ENCODE measurements at regions not wholly inside any gene's neighbourhood (a gene's known extent, or its start where the extent isn't known, plus 50 kb on each side); places are given as distances from the start of the nearest gene placed in this dataset.

GRCh38 chr20:60561052-60561451 lies 602.8 kb downstream of the CDH26 start:
- no peak overlapping the region for H3K9ac ChIP-seq (ENCODE audit: low read length in 5 of 5)
- H3K27ac ChIP-seq (ENCODE audit: low read depth, low read length): no peak overlapping the region
- no peaks in the 10 kb centered on the region for H3K4me1 ChIP-seq (ENCODE audit: control insufficient read depth in 5 of 5, insufficient read depth in 5 of 5, low read length in 5 of 5)
- peaks cover 0 to 10% (median 8%) of the 10 kb centered on the region in 5 donors for H3K27me3 ChIP-seq (ENCODE audit: control insufficient read depth in 5 of 5, insufficient read depth in 4 of 5, low read length in 5 of 5)
- no peaks in the 10 kb centered on the region for H3K9me3 ChIP-seq (ENCODE audit: control insufficient read depth in 5 of 5, low read length in 5 of 5)
- no peaks in the 10 kb centered on the region for H3K36me3 ChIP-seq (ENCODE audit: control insufficient read depth in 5 of 5, insufficient read depth in 5 of 5, low read length in 5 of 5)
- no peak overlapping the region for H3K4me3 ChIP-seq (ENCODE audit: low read depth in 1 of 5, low read length in 5 of 5)

GRCh38 chr20:60565083-60565482 lies 606.9 kb downstream of the CDH26 start:
- Histone ChIP-seq H3K4me1 (ENCODE audit: control insufficient read depth in 5 of 5, insufficient read depth in 5 of 5, low read length in 5 of 5) (no peaks in the 10 kb centered on the region), H3K4me3 (ENCODE audit: low read depth in 1 of 5, low read length in 5 of 5) (no peak overlapping the region), H3K27ac (ENCODE audit: low read depth, low read length) (no peak overlapping the region), H3K9ac (ENCODE audit: low read length in 5 of 5) (no peak overlapping the region), H3K36me3 (ENCODE audit: control insufficient read depth in 5 of 5, insufficient read depth in 5 of 5, low read length in 5 of 5) (no peaks in the 10 kb centered on the region), H3K27me3 (ENCODE audit: control insufficient read depth in 5 of 5, insufficient read depth in 4 of 5, low read length in 5 of 5) (peaks cover 0 to 7% (median 4%) of the 10 kb centered on the region in 5 donors), H3K9me3 (ENCODE audit: control insufficient read depth in 5 of 5, low read length in 5 of 5) (no peaks in the 10 kb centered on the region)

- Histone ChIP-seq H3K27ac (ENCODE audit: low read depth, low read length) (no peak overlapping the region), H3K36me3 (ENCODE audit: control insufficient read depth in 5 of 5, insufficient read depth in 5 of 5, low read length in 5 of 5) (no peaks in the 10 kb centered on the region), H3K9ac (ENCODE audit: low read length in 5 of 5) (no peak overlapping the region), H3K4me3 (ENCODE audit: low read depth in 1 of 5, low read length in 5 of 5) (no peak overlapping the region), H3K4me1 (ENCODE audit: control insufficient read depth in 5 of 5, insufficient read depth in 5 of 5, low read length in 5 of 5) (no peaks in the 10 kb centered on the region), H3K27me3 (ENCODE audit: control insufficient read depth in 5 of 5, insufficient read depth in 4 of 5, low read length in 5 of 5) (peaks cover 0 to 6% (median 4%) of the 10 kb centered on the region in 5 donors), H3K9me3 (ENCODE audit: control insufficient read depth in 5 of 5, low read length in 5 of 5) (no peaks in the 10 kb centered on the region)
These were observed 607.3 kb downstream of the CDH26 start for GRCh38 chr20:60565551-60565950.

GRCh38 chr20:60569116-60569515 lies 610.9 kb downstream of the CDH26 start:
- Histone ChIP-seq H3K4me3 (ENCODE audit: low read depth in 1 of 5, low read length in 5 of 5) (no peak overlapping the region), H3K27me3 (ENCODE audit: control insufficient read depth in 5 of 5, insufficient read depth in 4 of 5, low read length in 5 of 5) (peaks cover 0 to 4% (median 3%) of the 10 kb centered on the region in 5 donors), H3K9ac (ENCODE audit: low read length in 5 of 5) (no peak overlapping the region), H3K27ac (ENCODE audit: low read depth, low read length) (no peak overlapping the region), H3K9me3 (ENCODE audit: control insufficient read depth in 5 of 5, low read length in 5 of 5) (no peaks in the 10 kb centered on the region), H3K4me1 (ENCODE audit: control insufficient read depth in 5 of 5, insufficient read depth in 5 of 5, low read length in 5 of 5) (no peaks in the 10 kb centered on the region), H3K36me3 (ENCODE audit: control insufficient read depth in 5 of 5, insufficient read depth in 5 of 5, low read length in 5 of 5) (no peaks in the 10 kb centered on the region)

GRCh38 chr20:60570481-60571277 lies 612.5 kb downstream of the CDH26 start:
- Histone ChIP-seq H3K36me3 (ENCODE audit: control insufficient read depth in 5 of 5, insufficient read depth in 5 of 5, low read length in 5 of 5) (no peaks in the 10 kb centered on the region), H3K4me1 (ENCODE audit: control insufficient read depth in 5 of 5, insufficient read depth in 5 of 5, low read length in 5 of 5) (no peaks in the 10 kb centered on the region), H3K9ac (ENCODE audit: low read length in 5 of 5) (no peak overlapping the region), H3K27ac (ENCODE audit: low read depth, low read length) (no peak overlapping the region), H3K9me3 (ENCODE audit: control insufficient read depth in 5 of 5, low read length in 5 of 5) (no peaks in the 10 kb centered on the region), H3K4me3 (ENCODE audit: low read depth in 1 of 5, low read length in 5 of 5) (no peak overlapping the region), H3K27me3 (ENCODE audit: control insufficient read depth in 5 of 5, insufficient read depth in 4 of 5, low read length in 5 of 5) (peaks cover 0 to 4% (median 0%) of the 10 kb centered on the region in 5 donors)

GRCh38 chr20:60573003-60573680 lies 614.9 kb downstream of the CDH26 start:
- H3K27ac ChIP-seq (ENCODE audit: low read depth, low read length): no peak overlapping the region
- no peak overlapping the region for H3K9ac ChIP-seq (ENCODE audit: low read length in 5 of 5)
- no peak overlapping the region for H3K4me3 ChIP-seq (ENCODE audit: low read depth in 1 of 5, low read length in 5 of 5)
- H3K36me3 ChIP-seq (ENCODE audit: control insufficient read depth in 5 of 5, insufficient read depth in 5 of 5, low read length in 5 of 5): no peaks in the 10 kb centered on the region
- no peaks in the 10 kb centered on the region for H3K9me3 ChIP-seq (ENCODE audit: control insufficient read depth in 5 of 5, low read length in 5 of 5)
- no peaks in the 10 kb centered on the region for H3K27me3 ChIP-seq (ENCODE audit: control insufficient read depth in 5 of 5, insufficient read depth in 4 of 5, low read length in 5 of 5)
- no peaks in the 10 kb centered on the region for H3K4me1 ChIP-seq (ENCODE audit: control insufficient read depth in 5 of 5, insufficient read depth in 5 of 5, low read length in 5 of 5)

- H3K4me3 ChIP-seq (ENCODE audit: low read depth in 1 of 5, low read length in 5 of 5): no peak overlapping the region
- H3K27me3 ChIP-seq (ENCODE audit: control insufficient read depth in 5 of 5, insufficient read depth in 4 of 5, low read length in 5 of 5): no peaks in the 10 kb centered on the region
- no peak overlapping the region for H3K9ac ChIP-seq (ENCODE audit: low read length in 5 of 5)
- no peaks in the 10 kb centered on the region for H3K4me1 ChIP-seq (ENCODE audit: control insufficient read depth in 5 of 5, insufficient read depth in 5 of 5, low read length in 5 of 5)
- H3K27ac ChIP-seq (ENCODE audit: low read depth, low read length): no peak overlapping the region
- no peaks in the 10 kb centered on the region for H3K9me3 ChIP-seq (ENCODE audit: control insufficient read depth in 5 of 5, low read length in 5 of 5)
- H3K36me3 ChIP-seq (ENCODE audit: control insufficient read depth in 5 of 5, insufficient read depth in 5 of 5, low read length in 5 of 5): no peaks in the 10 kb centered on the region
These were observed 618.0 kb downstream of the CDH26 start for GRCh38 chr20:60576236-60576635.

- H3K9ac ChIP-seq (ENCODE audit: low read length in 5 of 5): no peak overlapping the region
- no peaks in the 10 kb centered on the region for H3K36me3 ChIP-seq (ENCODE audit: control insufficient read depth in 5 of 5, insufficient read depth in 5 of 5, low read length in 5 of 5)
- H3K27me3 ChIP-seq (ENCODE audit: control insufficient read depth in 5 of 5, insufficient read depth in 4 of 5, low read length in 5 of 5): peaks cover 0 to 2% (median 0%) of the 10 kb centered on the region in 5 donors
- no peak overlapping the region for H3K27ac ChIP-seq (ENCODE audit: low read depth, low read length)
- H3K4me1 ChIP-seq (ENCODE audit: control insufficient read depth in 5 of 5, insufficient read depth in 5 of 5, low read length in 5 of 5): no peaks in the 10 kb centered on the region
- H3K9me3 ChIP-seq (ENCODE audit: control insufficient read depth in 5 of 5, low read length in 5 of 5): no peaks in the 10 kb centered on the region
- H3K4me3 ChIP-seq (ENCODE audit: low read depth in 1 of 5, low read length in 5 of 5): no peak overlapping the region
These were observed 621.8 kb downstream of the CDH26 start for GRCh38 chr20:60579941-60580515.

GRCh38 chr20:60581606-60582115 lies 623.4 kb downstream of the CDH26 start:
- Histone ChIP-seq H3K9me3 (ENCODE audit: control insufficient read depth in 5 of 5, low read length in 5 of 5) (no peaks in the 10 kb centered on the region), H3K27ac (ENCODE audit: low read depth, low read length) (no peak overlapping the region), H3K4me1 (ENCODE audit: control insufficient read depth in 5 of 5, insufficient read depth in 5 of 5, low read length in 5 of 5) (peaks cover 0 to 5% (median 2%) of the 10 kb centered on the region in 5 donors), H3K4me3 (ENCODE audit: low read depth in 1 of 5, low read length in 5 of 5) (no peak overlapping the region), H3K36me3 (ENCODE audit: control insufficient read depth in 5 of 5, insufficient read depth in 5 of 5, low read length in 5 of 5) (no peaks in the 10 kb centered on the region), H3K9ac (ENCODE audit: low read length in 5 of 5) (no peak overlapping the region), H3K27me3 (ENCODE audit: control insufficient read depth in 5 of 5, insufficient read depth in 4 of 5, low read length in 5 of 5) (peaks cover 0 to 8% (median 0%) of the 10 kb centered on the region in 5 donors)

GRCh38 chr20:60583741-60584140 lies 625.5 kb downstream of the CDH26 start:
- peaks cover 0 to 11% (median 0%) of the 10 kb centered on the region in 5 donors for H3K27me3 ChIP-seq (ENCODE audit: control insufficient read depth in 5 of 5, insufficient read depth in 4 of 5, low read length in 5 of 5)
- H3K9me3 ChIP-seq (ENCODE audit: control insufficient read depth in 5 of 5, low read length in 5 of 5): no peaks in the 10 kb centered on the region
- H3K27ac ChIP-seq (ENCODE audit: low read depth, low read length): no peak overlapping the region
- H3K36me3 ChIP-seq (ENCODE audit: control insufficient read depth in 5 of 5, insufficient read depth in 5 of 5, low read length in 5 of 5): no peaks in the 10 kb centered on the region
- no peak overlapping the region for H3K9ac ChIP-seq (ENCODE audit: low read length in 5 of 5)
- no peak overlapping the region for H3K4me3 ChIP-seq (ENCODE audit: low read depth in 1 of 5, low read length in 5 of 5)
- H3K4me1 ChIP-seq (ENCODE audit: control insufficient read depth in 5 of 5, insufficient read depth in 5 of 5, low read length in 5 of 5): peaks cover 0 to 11% (median 3%) of the 10 kb centered on the region in 5 donors
